Transverse colon (tissue), 4 donors: ENCODE measurements at regions not wholly inside any gene's neighbourhood (a gene's known extent, or its start where the extent isn't known, plus 50 kb on each side); places are given as distances from the start of the nearest gene placed in this dataset.

Experiments used
- CTCF ChIP-seq, 5 experiments: fragments of 200-600 bp in 3 of 5; fragments of 450-650 bp in 2 of 5; sonication (generic) in 3 of 5; IDR thresholded peaks; 1 replicate in 2 of 5; 2 replicates in 3 of 5; pipeline ENCODE4 v1.5.1; 2016 to 2017; ENCODE audit warnings: antibody characterized with exemption in 5 of 5, inconsistent platforms in 3 of 5, mild to moderate bottlenecking in 2 of 5, moderate library complexity in 1 of 5
- POLR2A ChIP-seq: fragments of 450-650 bp; IDR thresholded peaks from one replicate; pipeline ENCODE4 v1.6.1; 2016; ENCODE audit warnings: antibody characterized with exemption, mild to moderate bottlenecking, moderate library complexity
- POLR2AphosphoS5 ChIP-seq, 3 donors: sonication (generic); formaldehyde crosslinking; IDR thresholded peaks; one replicate each; pipeline ENCODE4 v1.6.1; 2016; ENCODE audit warnings: antibody characterized with exemption in 3 of 3

GRCh38 chr6:119726086-119726485 lies 376.5 kb upstream of the MAN1A1 start:
- TF ChIP-seq CTCF (IDR thresholded peaks at IDR 0.05) = no peak
- no peak for TF ChIP-seq POLR2A
- no peak for TF ChIP-seq POLR2AphosphoS5 (IDR thresholded peaks at IDR 0.05)
